ENCODE measurements at regions not wholly inside any gene's neighbourhood (a gene's known extent, or its start where the extent isn't known, plus 50 kb on each side); places are given as distances from the start of the nearest gene placed in this dataset.
A peak's percentile ranks its signal among the peaks of the same experiment; 100 is the strongest.
"Not testable (repeated sequence)": the region's sequence is repeated elsewhere in the genome, so short reads cannot be mapped to it uniquely, and the experiment has no call there.

- not testable (repeated sequence) for H3K27me3 Mint-ChIP-seq (ENCODE audit: low read depth); ATAC-seq; H3K4me3 Mint-ChIP-seq; DNase-seq; H3K4me1 Mint-ChIP-seq (ENCODE audit: low read depth); H3K9me3 Mint-ChIP-seq; H3K36me3 Mint-ChIP-seq (ENCODE audit: insufficient read depth)
Observed at GRCh38 chr1:149246212-149246611, 142.9 kb upstream of the NBPF9 start.

GRCh38 chr1:149248610-149249009, 145.3 kb upstream of the NBPF9 start:
- not testable (repeated sequence) for H3K36me3 Mint-ChIP-seq (ENCODE audit: insufficient read depth); H3K9me3 Mint-ChIP-seq; ATAC-seq; DNase-seq; H3K4me1 Mint-ChIP-seq (ENCODE audit: low read depth); H3K27me3 Mint-ChIP-seq (ENCODE audit: low read depth); H3K4me3 Mint-ChIP-seq

DNA sequence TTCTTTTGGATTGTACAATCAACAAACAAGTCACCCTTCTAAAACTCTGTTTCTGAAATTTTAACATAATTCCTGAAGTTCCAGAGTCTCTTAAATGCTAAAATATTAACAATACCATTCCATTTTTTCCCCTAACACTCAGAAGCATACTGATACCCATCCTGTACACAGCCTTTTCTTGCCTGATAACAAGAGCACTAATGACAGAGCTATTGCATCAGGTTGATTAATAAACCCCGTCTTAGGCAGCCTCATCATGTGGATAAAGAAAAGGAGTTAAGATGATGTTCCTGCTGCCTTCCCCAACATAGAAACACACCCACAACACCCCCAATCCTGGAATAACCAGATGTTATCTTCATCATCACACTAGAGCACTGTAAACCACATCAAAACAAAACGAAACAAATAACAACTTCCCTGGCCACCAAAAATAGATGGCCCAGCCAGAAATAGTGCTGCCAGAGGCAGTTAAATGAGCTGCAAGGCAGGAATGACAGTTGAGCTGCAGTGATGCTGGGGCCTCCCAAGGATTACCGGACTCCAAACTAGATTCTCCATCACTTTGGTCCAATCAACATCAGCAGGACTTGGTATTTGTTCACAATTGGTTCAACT, 146.6 kb upstream of the NBPF9 start:
- not testable (repeated sequence) for DNase-seq; H3K4me3 Mint-ChIP-seq; H3K4me1 Mint-ChIP-seq (ENCODE audit: low read depth); ATAC-seq; H3K27me3 Mint-ChIP-seq (ENCODE audit: low read depth); H3K36me3 Mint-ChIP-seq (ENCODE audit: insufficient read depth); H3K9me3 Mint-ChIP-seq

GRCh38 chr1:149254894-149255847, 151.8 kb upstream of the NBPF9 start:
- not testable (repeated sequence) for H3K4me1 Mint-ChIP-seq (ENCODE audit: low read depth); H3K27me3 Mint-ChIP-seq (ENCODE audit: low read depth); DNase-seq; H3K9me3 Mint-ChIP-seq; H3K4me3 Mint-ChIP-seq; H3K36me3 Mint-ChIP-seq (ENCODE audit: insufficient read depth); ATAC-seq

GRCh38 chr1:149260284-149260683, 156.9 kb upstream of the NBPF9 start:
- H3K9me3 Mint-ChIP-seq; H3K4me1 Mint-ChIP-seq (ENCODE audit: low read depth); H3K27me3 Mint-ChIP-seq (ENCODE audit: low read depth); H3K4me3 Mint-ChIP-seq; ATAC-seq; H3K36me3 Mint-ChIP-seq (ENCODE audit: insufficient read depth); DNase-seq: not testable (repeated sequence)

DNA sequence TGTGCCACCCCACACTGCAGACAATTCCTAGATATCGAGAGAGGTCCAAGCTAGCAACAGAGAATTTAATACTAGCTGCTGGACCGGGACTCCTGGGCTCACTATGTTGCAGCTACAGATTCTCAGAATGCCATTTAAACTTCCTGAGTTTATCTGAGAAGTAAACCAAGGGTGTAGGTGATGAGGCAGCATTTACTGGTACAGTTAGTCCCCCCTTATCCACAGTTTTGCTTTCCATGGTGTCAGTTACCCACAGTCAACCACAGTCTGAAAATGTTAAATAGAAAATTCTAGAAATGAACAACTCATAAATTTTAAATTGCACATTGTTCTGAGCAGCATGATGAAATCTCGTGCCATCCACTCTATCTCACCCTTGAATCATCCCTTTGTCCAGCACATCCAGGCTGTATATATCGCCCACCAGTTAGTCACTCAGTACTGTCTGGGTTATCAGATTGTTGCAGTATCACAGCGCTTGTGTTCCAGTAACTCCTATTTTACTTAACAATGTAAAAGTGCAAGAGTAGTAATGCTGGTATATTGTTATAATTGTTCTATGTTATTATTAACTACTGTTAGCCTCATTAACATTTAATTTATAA, 157.5 kb upstream of the NBPF9 start:
- not testable (repeated sequence) for DNase-seq; H3K9me3 Mint-ChIP-seq; H3K4me3 Mint-ChIP-seq; H3K27me3 Mint-ChIP-seq (ENCODE audit: low read depth); H3K4me1 Mint-ChIP-seq (ENCODE audit: low read depth); H3K36me3 Mint-ChIP-seq (ENCODE audit: insufficient read depth)
- ATAC-seq, result peak; percentile 28 to 30

DNA sequence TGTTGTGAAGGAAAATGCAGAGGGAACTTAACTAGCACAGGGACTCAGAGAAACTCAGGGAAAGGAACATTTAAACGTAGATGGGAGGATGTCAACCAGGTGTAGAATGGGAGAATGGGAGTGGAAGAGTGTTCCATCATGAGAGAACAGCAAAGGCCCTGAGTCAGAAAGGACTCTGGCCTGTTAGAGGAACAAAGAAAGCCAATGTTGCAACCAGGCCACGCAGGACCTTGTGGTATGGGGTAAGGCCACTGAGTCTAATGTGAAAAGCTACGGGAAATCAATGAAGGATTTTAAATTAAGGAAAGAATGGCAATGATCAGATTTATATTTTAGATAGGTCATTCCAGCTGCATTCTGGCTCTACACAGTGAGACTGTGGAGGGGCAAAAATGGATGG, 163.9 kb upstream of the NBPF9 start:
- not testable (repeated sequence) for H3K36me3 Mint-ChIP-seq (ENCODE audit: insufficient read depth); H3K9me3 Mint-ChIP-seq; H3K4me3 Mint-ChIP-seq; DNase-seq; ATAC-seq; H3K27me3 Mint-ChIP-seq (ENCODE audit: low read depth); H3K4me1 Mint-ChIP-seq (ENCODE audit: low read depth)

DNA sequence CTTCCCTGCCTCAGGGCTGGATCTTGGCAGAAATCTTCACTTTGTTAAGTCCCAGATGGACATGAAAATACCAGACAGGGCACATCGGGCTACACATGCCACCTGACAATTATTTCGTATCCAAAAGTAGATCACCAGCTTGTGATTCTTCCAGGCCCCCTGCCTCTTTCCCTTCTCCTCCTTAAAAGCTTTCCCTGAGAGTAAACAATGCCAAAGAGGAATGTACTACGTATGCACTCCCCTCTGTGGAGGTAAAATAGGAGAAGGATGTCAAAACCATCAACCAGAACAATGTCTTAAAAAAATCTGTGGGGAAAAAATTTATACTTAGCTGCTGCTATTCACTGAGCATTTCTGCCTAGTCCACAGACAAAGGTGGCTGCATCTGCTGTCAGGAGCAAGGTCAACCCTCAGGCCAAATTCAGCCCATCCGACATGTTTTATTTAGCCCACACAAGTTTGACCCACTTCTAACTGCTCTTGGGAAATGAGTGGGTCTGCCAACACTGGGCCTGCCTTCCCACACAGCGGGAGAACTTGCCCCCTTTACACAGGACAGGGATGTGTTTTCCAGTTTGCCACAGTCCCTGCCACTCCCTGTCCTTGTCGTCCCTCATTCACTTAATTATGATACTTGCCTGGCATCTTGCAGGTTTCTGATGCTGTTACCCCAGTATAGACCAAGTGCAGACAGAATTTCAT, 165.8 kb upstream of the NBPF9 start:
- H3K4me1 Mint-ChIP-seq (ENCODE audit: low read depth), result not testable (repeated sequence)

GRCh38 chr1:149269833-149270232, 166.5 kb upstream of the NBPF9 start:
- DNase-seq; ATAC-seq; H3K27me3 Mint-ChIP-seq (ENCODE audit: low read depth); H3K9me3 Mint-ChIP-seq; H3K4me3 Mint-ChIP-seq; H3K36me3 Mint-ChIP-seq (ENCODE audit: insufficient read depth); H3K4me1 Mint-ChIP-seq (ENCODE audit: low read depth): not testable (repeated sequence)

More for the DNA sequence above, 165.8 kb upstream of the NBPF9 start:
- not testable (repeated sequence) for DNase-seq; H3K4me3 Mint-ChIP-seq; H3K36me3 Mint-ChIP-seq (ENCODE audit: insufficient read depth); ATAC-seq; H3K9me3 Mint-ChIP-seq; H3K27me3 Mint-ChIP-seq (ENCODE audit: low read depth)

GRCh38 chr1:149274493-149274892, 171.1 kb upstream of the NBPF9 start:
- not testable (repeated sequence) for H3K27me3 Mint-ChIP-seq (ENCODE audit: low read depth); ATAC-seq; H3K9me3 Mint-ChIP-seq; H3K4me1 Mint-ChIP-seq (ENCODE audit: low read depth); H3K36me3 Mint-ChIP-seq (ENCODE audit: insufficient read depth); H3K4me3 Mint-ChIP-seq; DNase-seq

GRCh38 chr1:149275802-149276201, 172.5 kb upstream of the NBPF9 start:
- not testable (repeated sequence) for H3K27me3 Mint-ChIP-seq (ENCODE audit: low read depth); H3K4me3 Mint-ChIP-seq; H3K36me3 Mint-ChIP-seq (ENCODE audit: insufficient read depth); DNase-seq; ATAC-seq; H3K4me1 Mint-ChIP-seq (ENCODE audit: low read depth); H3K9me3 Mint-ChIP-seq

DNA sequence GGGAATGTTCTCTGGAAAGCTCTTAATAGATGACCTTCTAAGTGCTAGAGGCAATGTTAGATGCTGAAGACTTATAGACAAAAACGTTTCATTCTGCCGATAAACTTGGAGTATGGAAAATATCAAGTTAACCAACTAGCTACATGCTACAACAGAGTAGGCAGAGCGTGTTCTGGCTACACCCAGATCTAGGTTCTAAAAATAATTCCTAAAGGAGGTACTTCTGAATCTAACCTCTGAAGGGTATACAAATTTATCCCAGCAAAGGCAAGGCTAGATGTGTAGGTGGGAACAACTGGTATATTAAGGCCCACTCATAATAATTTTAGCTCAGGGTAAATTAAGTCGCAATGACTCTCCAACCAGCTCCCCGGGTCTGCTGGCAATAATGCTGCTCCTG, 173.1 kb upstream of the NBPF9 start:
- not testable (repeated sequence) for H3K36me3 Mint-ChIP-seq (ENCODE audit: insufficient read depth); H3K9me3 Mint-ChIP-seq; H3K4me1 Mint-ChIP-seq (ENCODE audit: low read depth); H3K4me3 Mint-ChIP-seq; DNase-seq; ATAC-seq; H3K27me3 Mint-ChIP-seq (ENCODE audit: low read depth)

DNA sequence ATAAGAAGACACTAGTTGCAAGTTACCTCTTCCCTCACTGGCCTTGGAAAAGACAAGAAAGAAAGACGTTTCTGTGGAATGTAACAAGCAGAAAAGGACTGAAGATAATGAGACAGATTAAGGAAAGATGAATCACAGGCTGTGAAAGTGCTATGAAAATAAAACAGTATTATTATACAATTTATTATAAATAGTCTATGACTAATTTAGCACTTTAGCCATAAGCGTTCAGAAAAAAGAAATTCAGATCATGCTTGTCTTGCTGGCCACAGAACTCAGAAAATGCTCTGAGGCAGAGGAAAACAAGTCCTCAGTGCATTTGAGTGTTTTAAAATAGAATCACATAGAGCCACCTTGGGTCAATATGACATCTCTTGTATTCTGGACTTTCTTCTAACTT, 174.8 kb upstream of the NBPF9 start:
- H3K36me3 Mint-ChIP-seq (ENCODE audit: insufficient read depth); H3K27me3 Mint-ChIP-seq (ENCODE audit: low read depth); H3K4me1 Mint-ChIP-seq (ENCODE audit: low read depth); H3K9me3 Mint-ChIP-seq; ATAC-seq; H3K4me3 Mint-ChIP-seq; DNase-seq: not testable (repeated sequence)

GRCh38 chr1:149279015-149279414, 175.7 kb upstream of the NBPF9 start:
- not testable (repeated sequence) for DNase-seq; H3K4me1 Mint-ChIP-seq (ENCODE audit: low read depth); H3K27me3 Mint-ChIP-seq (ENCODE audit: low read depth); H3K9me3 Mint-ChIP-seq; H3K36me3 Mint-ChIP-seq (ENCODE audit: insufficient read depth); ATAC-seq; H3K4me3 Mint-ChIP-seq

Data from activated T-cell treated with anti-CD3 and anti-CD28 coated beads, Interleukin-2, amount 50 U/mL, for 4 hours (primary cell).